Coronary artery (tissue), 2 donors: ENCODE measurements at regions not wholly inside any gene's neighbourhood (a gene's known extent, or its start where the extent isn't known, plus 50 kb on each side); places are given as distances from the start of the nearest gene placed in this dataset.

ENCODE experiments used
- DNase-seq: peaks from one replicate; pipeline ENCODE4 v3.0.0-alpha.2; 2017; ENCODE audit warnings: low spot score
- H3K27ac ChIP-seq, 2 donors: fragments of 200-600 bp; sonication (generic); one replicate each; pipeline ENCODE4 v1.5.1; 2016 to 2019
- H3K4me3 ChIP-seq: fragments of 200-600 bp; sonication (generic); 2 replicates; pipeline ENCODE4 v1.5.1; 2016; ENCODE audit warnings: mild to moderate bottlenecking, moderate library complexity
- CTCF ChIP-seq: fragments of 200-600 bp; sonication (generic); IDR thresholded peaks from one replicate; pipeline ENCODE4 v1.5.1; 2019; ENCODE audit warnings: antibody characterized with exemption

GRCh38 chr4:136557396-136557795 is 974.9 kb downstream of the PCDH18 start:
- DNase-seq: no peak
- no peak for TF ChIP-seq CTCF
- no peak overlapping the region for H3K4me3 ChIP-seq
- no peak overlapping the region for H3K27ac ChIP-seq

- Histone ChIP-seq H3K4me3 (no peak overlapping the region), H3K27ac (no peak overlapping the region)
- DNase-seq: no peak
- no peak for TF ChIP-seq CTCF
Observed at GRCh38 chr4:136554033-136554432, 978.3 kb downstream of the PCDH18 start.

GRCh38 chr4:136551753-136552152 is 980.5 kb downstream of the PCDH18 start:
- Histone ChIP-seq H3K27ac (no peak overlapping the region), H3K4me3 (no peak overlapping the region)
- TF ChIP-seq CTCF: no peak
- no peak for DNase-seq

- H3K27ac ChIP-seq: no peak overlapping the region
- no peak overlapping the region for H3K4me3 ChIP-seq
- TF ChIP-seq CTCF: no peak
- no peak for DNase-seq
Observed at GRCh38 chr4:136540747-136541146, 991.5 kb downstream of the PCDH18 start.

- H3K27ac ChIP-seq: no peak overlapping the region
- no peak for DNase-seq
- H3K4me3 ChIP-seq: no peak overlapping the region
- no peak for TF ChIP-seq CTCF
Observed at GRCh38 chr4:136528131-136528530, 1004.2 kb downstream of the PCDH18 start.

- no peak for DNase-seq
- H3K27ac ChIP-seq: no peak overlapping the region
- no peak overlapping the region for H3K4me3 ChIP-seq
- TF ChIP-seq CTCF: no peak
Observed at GRCh38 chr4:136526517-136526916, 1005.8 kb downstream of the PCDH18 start.

GRCh38 chr4:136524039-136524438 is 1008.3 kb downstream of the PCDH18 start:
- no peak for TF ChIP-seq CTCF
- DNase-seq: no peak
- Histone ChIP-seq H3K27ac (no peak overlapping the region), H3K4me3 (no peak overlapping the region)
